ENCODE measurements at regions not wholly inside any gene's neighbourhood (a gene's known extent, or its start where the extent isn't known, plus 50 kb on each side); places are given as distances from the start of the nearest gene placed in this dataset.

DNA sequence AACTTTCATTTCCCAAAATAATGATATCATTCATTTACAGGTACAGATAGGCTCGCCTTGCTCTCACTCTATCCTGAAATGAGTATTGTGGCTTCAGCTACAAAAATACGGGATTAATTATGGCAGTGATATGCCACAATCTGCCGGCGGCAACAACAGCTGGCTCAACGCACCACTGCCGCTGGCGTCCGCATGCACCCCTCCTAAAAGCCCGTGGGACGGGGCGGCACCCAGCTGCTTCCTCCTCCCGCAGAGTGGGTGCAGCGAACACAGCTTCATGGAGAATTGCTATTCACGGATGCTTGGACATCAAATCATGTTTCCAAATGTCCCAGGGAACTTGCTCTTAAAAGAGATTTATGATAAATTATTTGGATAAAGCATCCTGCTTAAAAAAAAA is 266.8 kb downstream of the TEX29 start:
- H3K27me3 Mint-ChIP-seq (ENCODE audit: insufficient read depth, low read depth, poor library complexity): peaks cover 3% of the 10 kb centered on the region
- H3K79me2 ChIP-seq (replicated peaks; ENCODE audit: insufficient read depth): no peaks in the 10 kb centered on the region
- H2AFZ ChIP-seq: no peak overlapping the region
- peaks cover 4% of the 10 kb centered on the region for H3K9me3 Mint-ChIP-seq
- DNase-seq (ENCODE audit: low spot score) (no peak), ATAC-seq (no peak)
- H3K27ac ChIP-seq (ENCODE audit: low read depth): no peak overlapping the region
- H3K27ac Mint-ChIP-seq: no peak overlapping the region
- no peak overlapping the region for H3K4me3 Mint-ChIP-seq
- H3K9me2 ChIP-seq (ENCODE audit: insufficient read depth): peaks cover 10% of the 10 kb centered on the region; the same call in 1 of the 2 replicates
- H3K36me3 ChIP-seq (ENCODE audit: insufficient read depth): no peaks in the 10 kb centered on the region
- TF ChIP-seq ZNF114 (CRISPR knock-in tag; IDR thresholded peaks at IDR 0.05) (no peak), REST (IDR thresholded peaks at IDR 0.05; ENCODE audit: unreplicated experiment) (no peak), ETS1 (IDR thresholded peaks at IDR 0.05) (no peak), CREB1 (CRISPR knock-in tag; IDR thresholded peaks at IDR 0.05; ENCODE audit: low read depth) (no peak), STAT1 (IDR thresholded peaks at IDR 0.05; ENCODE audit: unreplicated experiment) (no peak), NANOG (IDR thresholded peaks at IDR 0.05; ENCODE audit: borderline replicate concordance) (no peak), EZH2phosphoT487 (IDR thresholded peaks at IDR 0.05; ENCODE audit: unreplicated experiment) (no peak), POLR2AphosphoS5 (IDR thresholded peaks at IDR 0.05; ENCODE audit: low read depth) (no peak)
- H3F3A ChIP-seq (replicated peaks; ENCODE audit: low read depth): no peaks in the 10 kb centered on the region
- no peaks in the 10 kb centered on the region for H3K27me3 ChIP-seq (ENCODE audit: insufficient read depth)
- no peak overlapping the region for H3K4me2 ChIP-seq
- H3K4me3 ChIP-seq: no peak overlapping the region
- no peaks in the 10 kb centered on the region for H3K4me1 ChIP-seq (ENCODE audit: insufficient read depth)
- H4K20me1 ChIP-seq (replicated peaks; ENCODE audit: insufficient read depth): no peaks in the 10 kb centered on the region
- peaks cover 3% of the 10 kb centered on the region; the same call in 1 of the 3 replicates for H3K36me3 Mint-ChIP-seq (ENCODE audit: low read depth)
- no peaks in the 10 kb centered on the region for H3K4me1 Mint-ChIP-seq

DNA sequence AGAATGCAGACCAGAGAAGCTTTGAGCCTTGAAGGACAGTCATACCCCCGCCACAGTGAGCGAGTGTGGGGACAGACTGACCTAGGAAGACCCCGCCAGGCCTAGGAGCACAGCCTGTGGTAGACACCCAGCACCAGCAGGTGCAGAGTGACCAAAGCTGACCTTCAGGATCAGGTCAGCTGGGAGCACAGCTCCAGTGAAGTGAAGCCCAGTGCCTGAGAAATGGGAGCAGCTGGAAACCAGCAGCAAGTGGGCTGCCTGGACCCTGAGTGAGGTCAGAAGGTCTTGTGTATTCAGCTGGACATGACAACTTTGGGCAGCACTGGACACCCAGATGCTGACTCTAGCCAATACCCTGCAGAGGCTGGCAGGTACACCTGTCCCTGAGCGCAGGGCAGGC is 268.9 kb downstream of the TEX29 start:
- Mint-ChIP-seq H3K36me3 (ENCODE audit: low read depth) (peaks cover 6% of the 10 kb centered on the region; the same call in 2 of the 3 replicates), H3K27me3 (ENCODE audit: insufficient read depth, low read depth, poor library complexity) (peaks cover 3% of the 10 kb centered on the region), H3K4me3 (no peak overlapping the region), H3K4me1 (no peaks in the 10 kb centered on the region; the same call in 2 of the 3 replicates), H3K9me3 (peaks cover 10% of the 10 kb centered on the region), H3K27ac (no peak overlapping the region)
- no peaks in the 10 kb centered on the region for H3K4me1 ChIP-seq (ENCODE audit: insufficient read depth)
- ATAC-seq (no peak), DNase-seq (ENCODE audit: low spot score) (no peak)
- TF ChIP-seq ETS1 (IDR thresholded peaks at IDR 0.05): no peak
- no peak for TF ChIP-seq POLR2AphosphoS5 (IDR thresholded peaks at IDR 0.05; ENCODE audit: low read depth)
- TF ChIP-seq JUNB (IDR thresholded peaks at IDR 0.05; ENCODE audit: unreplicated experiment): no peak
- no peak for TF ChIP-seq ZNF114 (CRISPR knock-in tag; IDR thresholded peaks at IDR 0.05)
- no peak for TF ChIP-seq CREB1 (CRISPR knock-in tag; IDR thresholded peaks at IDR 0.05; ENCODE audit: low read depth)
- TF ChIP-seq EZH2phosphoT487 (IDR thresholded peaks at IDR 0.05; ENCODE audit: unreplicated experiment): no peak
- TF ChIP-seq, protein P1, sequence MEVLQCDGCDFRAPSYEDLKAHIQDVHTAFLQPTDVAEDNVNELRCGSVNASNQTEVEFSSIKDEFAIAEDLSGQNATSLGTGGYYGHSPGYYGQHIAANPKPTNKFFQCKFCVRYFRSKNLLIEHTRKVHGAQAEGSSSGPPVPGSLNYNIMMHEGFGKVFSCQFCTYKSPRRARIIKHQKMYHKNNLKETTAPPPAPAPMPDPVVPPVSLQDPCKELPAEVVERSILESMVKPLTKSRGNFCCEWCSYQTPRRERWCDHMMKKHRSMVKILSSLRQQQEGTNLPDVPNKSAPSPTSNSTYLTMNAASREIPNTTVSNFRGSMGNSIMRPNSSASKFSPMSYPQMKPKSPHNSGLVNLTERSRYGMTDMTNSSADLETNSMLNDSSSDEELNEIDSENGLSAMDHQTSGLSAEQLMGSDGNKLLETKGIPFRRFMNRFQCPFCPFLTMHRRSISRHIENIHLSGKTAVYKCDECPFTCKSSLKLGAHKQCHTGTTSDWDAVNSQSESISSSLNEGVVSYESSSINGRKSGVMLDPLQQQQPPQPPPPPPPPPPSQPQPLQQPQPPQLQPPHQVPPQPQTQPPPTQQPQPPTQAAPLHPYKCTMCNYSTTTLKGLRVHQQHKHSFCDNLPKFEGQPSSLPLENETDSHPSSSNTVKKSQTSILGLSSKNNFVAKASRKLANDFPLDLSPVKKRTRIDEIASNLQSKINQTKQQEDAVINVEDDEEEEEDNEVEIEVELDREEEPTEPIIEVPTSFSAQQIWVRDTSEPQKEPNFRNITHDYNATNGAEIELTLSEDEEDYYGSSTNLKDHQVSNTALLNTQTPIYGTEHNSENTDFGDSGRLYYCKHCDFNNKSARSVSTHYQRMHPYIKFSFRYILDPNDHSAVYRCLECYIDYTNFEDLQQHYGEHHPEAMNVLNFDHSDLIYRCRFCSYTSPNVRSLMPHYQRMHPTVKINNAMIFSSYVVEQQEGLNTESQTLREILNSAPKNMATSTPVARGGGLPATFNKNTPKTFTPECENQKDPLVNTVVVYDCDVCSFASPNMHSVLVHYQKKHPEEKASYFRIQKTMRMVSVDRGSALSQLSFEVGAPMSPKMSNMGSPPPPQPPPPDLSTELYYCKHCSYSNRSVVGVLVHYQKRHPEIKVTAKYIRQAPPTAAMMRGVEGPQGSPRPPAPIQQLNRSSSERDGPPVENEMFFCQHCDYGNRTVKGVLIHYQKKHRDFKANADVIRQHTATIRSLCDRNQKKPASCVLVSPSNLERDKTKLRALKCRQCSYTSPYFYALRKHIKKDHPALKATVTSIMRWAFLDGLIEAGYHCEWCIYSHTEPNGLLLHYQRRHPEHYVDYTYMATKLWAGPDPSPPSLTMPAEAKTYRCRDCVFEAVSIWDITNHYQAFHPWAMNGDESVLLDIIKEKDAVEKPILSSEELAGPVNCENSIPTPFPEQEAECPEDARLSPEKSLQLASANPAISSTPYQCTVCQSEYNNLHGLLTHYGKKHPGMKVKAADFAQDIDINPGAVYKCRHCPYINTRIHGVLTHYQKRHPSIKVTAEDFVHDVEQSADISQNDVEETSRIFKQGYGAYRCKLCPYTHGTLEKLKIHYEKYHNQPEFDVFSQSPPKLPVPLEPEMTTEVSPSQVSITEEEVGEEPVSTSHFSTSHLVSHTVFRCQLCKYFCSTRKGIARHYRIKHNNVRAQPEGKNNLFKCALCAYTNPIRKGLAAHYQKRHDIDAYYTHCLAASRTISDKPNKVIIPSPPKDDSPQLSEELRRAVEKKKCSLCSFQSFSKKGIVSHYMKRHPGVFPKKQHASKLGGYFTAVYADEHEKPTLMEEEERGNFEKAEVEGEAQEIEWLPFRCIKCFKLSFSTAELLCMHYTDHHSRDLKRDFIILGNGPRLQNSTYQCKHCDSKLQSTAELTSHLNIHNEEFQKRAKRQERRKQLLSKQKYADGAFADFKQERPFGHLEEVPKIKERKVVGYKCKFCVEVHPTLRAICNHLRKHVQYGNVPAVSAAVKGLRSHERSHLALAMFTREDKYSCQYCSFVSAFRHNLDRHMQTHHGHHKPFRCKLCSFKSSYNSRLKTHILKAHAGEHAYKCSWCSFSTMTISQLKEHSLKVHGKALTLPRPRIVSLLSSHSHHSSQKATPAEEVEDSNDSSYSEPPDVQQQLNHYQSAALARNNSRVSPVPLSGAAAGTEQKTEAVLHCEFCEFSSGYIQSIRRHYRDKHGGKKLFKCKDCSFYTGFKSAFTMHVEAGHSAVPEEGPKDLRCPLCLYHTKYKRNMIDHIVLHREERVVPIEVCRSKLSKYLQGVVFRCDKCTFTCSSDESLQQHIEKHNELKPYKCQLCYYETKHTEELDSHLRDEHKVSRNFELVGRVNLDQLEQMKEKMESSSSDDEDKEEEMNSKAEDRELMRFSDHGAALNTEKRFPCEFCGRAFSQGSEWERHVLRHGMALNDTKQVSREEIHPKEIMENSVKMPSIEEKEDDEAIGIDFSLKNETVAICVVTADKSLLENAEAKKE (CRISPR knock-in tag; IDR thresholded peaks at IDR 0.05): no peak
- no peak for TF ChIP-seq NANOG (IDR thresholded peaks at IDR 0.05; ENCODE audit: borderline replicate concordance)
- no peak overlapping the region for H3K4me3 ChIP-seq
- no peaks in the 10 kb centered on the region for H4K20me1 ChIP-seq (replicated peaks; ENCODE audit: insufficient read depth)
- no peaks in the 10 kb centered on the region for H3K79me2 ChIP-seq (replicated peaks; ENCODE audit: insufficient read depth)
- H3K4me2 ChIP-seq: no peak overlapping the region
- no peaks in the 10 kb centered on the region for H3K36me3 ChIP-seq (ENCODE audit: insufficient read depth)
- H3K27me3 ChIP-seq (ENCODE audit: insufficient read depth): no peaks in the 10 kb centered on the region
- no peaks in the 10 kb centered on the region for H3F3A ChIP-seq (replicated peaks; ENCODE audit: low read depth)
- no peak overlapping the region for H3K27ac ChIP-seq (ENCODE audit: low read depth)
- peaks cover 10% of the 10 kb centered on the region; the same call in 1 of the 2 replicates for H3K9me2 ChIP-seq (ENCODE audit: insufficient read depth)
- no peak overlapping the region for H2AFZ ChIP-seq

Measured in GM23338 (cell line).